Esophagus muscularis mucosa (tissue), 4 donors: ENCODE measurements at regions not wholly inside any gene's neighbourhood (a gene's known extent, or its start where the extent isn't known, plus 50 kb on each side); places are given as distances from the start of the nearest gene placed in this dataset.
"Not testable (repeated sequence)": the region's sequence is repeated elsewhere in the genome, so short reads cannot be mapped to it uniquely, and the experiment has no call there.

ENCODE experiments used
- DNase-seq: peaks from one replicate; pipeline ENCODE4 v3.0.0-alpha.2; 2017; ENCODE audit errors: extremely low spot score
- H3K27ac ChIP-seq, 4 donors: fragments of 200-600 bp; sonication (generic); replicated peaks in 1 of 4; 1 replicate in 3 of 4; 2 replicates in 1 of 4; pipeline ENCODE4 v1.5.1; 2016 to 2019; ENCODE audit warnings: mild to moderate bottlenecking in 1 of 4
- H3K27me3 ChIP-seq, 4 donors: fragments of 200-600 bp; sonication (generic); one replicate each; pipeline versions ENCODE4 v1.5.1 to v1.6.0; 2016 to 2019
- H3K36me3 ChIP-seq, 4 donors: fragments of 200-600 bp; sonication (generic); one replicate each; pipeline ENCODE4 v1.5.1; 2016 to 2019
- H3K4me1 ChIP-seq, 4 donors: fragments of 200-600 bp; sonication (generic); one replicate each; pipeline ENCODE4 v1.5.1; 2016 to 2019
- H3K4me3 ChIP-seq, 4 donors: fragments of 200-600 bp; sonication (generic); 1 replicate in 2 of 4; 2 replicates in 2 of 4; pipeline ENCODE4 v1.5.1; 2016 to 2019; ENCODE audit warnings: mild to moderate bottlenecking in 4 of 4, moderate library complexity in 1 of 4
- H3K9me3 ChIP-seq, 4 donors: fragments of 200-600 bp; sonication (generic); 1 replicate in 3 of 4; 2 replicates in 1 of 4; pipeline ENCODE4 v1.5.1; 2016 to 2019
- CTCF ChIP-seq, 3 experiments: fragments of 200-600 bp in 2 of 3; fragments of 450-650 bp in 1 of 3; sonication (generic) in 2 of 3; IDR thresholded peaks; one replicate each; pipeline ENCODE4 v1.5.1; 2017 to 2019; ENCODE audit warnings: antibody characterized with exemption in 3 of 3, mild to moderate bottlenecking in 2 of 3, moderate library complexity in 1 of 3
- EP300 ChIP-seq: sonication (generic); formaldehyde crosslinking; IDR thresholded peaks from one replicate; pipeline ENCODE4 v1.6.1; 2017; ENCODE audit warnings: antibody characterized with exemption
- POLR2A ChIP-seq: fragments of 450-650 bp; IDR thresholded peaks from one replicate; pipeline ENCODE4 v1.6.1; 2017; ENCODE audit warnings: antibody characterized with exemption, moderate library complexity, mild to moderate bottlenecking, low read depth
- POLR2AphosphoS5 ChIP-seq, 2 donors: sonication (generic); formaldehyde crosslinking; IDR thresholded peaks; one replicate each; pipeline ENCODE4 v1.6.1; 2017; ENCODE audit warnings: antibody characterized with exemption in 2 of 2
- WGBS: methylation state at CpG from one replicate; pipeline ENCODE4 v1.1.5; 2018; 5-methylcytosine and 5-hydroxymethylcytosine counted together
- intact Hi-C: fragments of 100-400 bp; cut with DNase I; formaldehyde crosslinking; loops from one replicate; pipeline ENCODE4 v1.15.1; 2023

GRCh38 chr11:87536016-87536415, 498.3 kb downstream of the TMEM135 start:
- 95% methylated on average over 2 of the region's 2 CpGs for WGBS
- DNase-seq: no peak
- intact Hi-C loops: no loop called here
- H3K9me3 ChIP-seq: no peaks in the 10 kb centered on the region
- H3K4me1 ChIP-seq: no peaks in the 10 kb centered on the region
- TF ChIP-seq EP300 (no peak), CTCF (IDR thresholded peaks at IDR 0.05) (no peak), POLR2A (no peak), POLR2AphosphoS5 (IDR thresholded peaks at IDR 0.05) (no peak)
- no peaks in the 10 kb centered on the region for H3K27me3 ChIP-seq
- no peak overlapping the region for H3K4me3 ChIP-seq
- no peak overlapping the region for H3K27ac ChIP-seq
- H3K36me3 ChIP-seq: no peaks in the 10 kb centered on the region

- Histone ChIP-seq H3K36me3 (no peaks in the 10 kb centered on the region), H3K9me3 (no peaks in the 10 kb centered on the region), H3K4me3 (no peak overlapping the region), H3K4me1 (no peaks in the 10 kb centered on the region), H3K27ac (no peak overlapping the region), H3K27me3 (no peaks in the 10 kb centered on the region)
- intact Hi-C loops: no loop called here
- DNase-seq: no peak
- no peak for TF ChIP-seq POLR2A
- TF ChIP-seq EP300: no peak
- no peak for TF ChIP-seq CTCF (IDR thresholded peaks at IDR 0.05)
- no peak for TF ChIP-seq POLR2AphosphoS5 (IDR thresholded peaks at IDR 0.05)
- 80% methylated on average over 4 of the region's 4 CpGs for WGBS
Measured at GRCh38 chr11:87535513-87535912, 497.8 kb downstream of the TMEM135 start.

- H3K4me1 ChIP-seq, H3K36me3 ChIP-seq, H3K27me3 ChIP-seq, H3K4me3 ChIP-seq, H3K27ac ChIP-seq, H3K9me3 ChIP-seq, DNase-seq, intact Hi-C loops: not testable (repeated sequence)
Measured at GRCh38 chr11:87531835-87532234, 494.1 kb downstream of the TMEM135 start.

GRCh38 chr11:87529486-87529885, 491.8 kb downstream of the TMEM135 start:
- no peaks in the 10 kb centered on the region for H3K27me3 ChIP-seq
- intact Hi-C loops: no loop called here
- H3K4me3 ChIP-seq: no peak overlapping the region
- no peak for DNase-seq
- peaks cover 0 to 7% (median 0%) of the 10 kb centered on the region in 4 donors for H3K9me3 ChIP-seq
- no peak for TF ChIP-seq CTCF (IDR thresholded peaks at IDR 0.05)
- TF ChIP-seq POLR2A: no peak
- TF ChIP-seq EP300: no peak
- WGBS: 92% methylated on average over 1 of the region's 1 CpG
- no peak overlapping the region for H3K27ac ChIP-seq
- no peaks in the 10 kb centered on the region for H3K4me1 ChIP-seq
- no peaks in the 10 kb centered on the region for H3K36me3 ChIP-seq

- no peaks in the 10 kb centered on the region for H3K27me3 ChIP-seq
- intact Hi-C loops: no loop called here
- no peaks in the 10 kb centered on the region for H3K36me3 ChIP-seq
- no peaks in the 10 kb centered on the region for H3K4me1 ChIP-seq
- 86% methylated on average over 3 of the region's 3 CpGs for WGBS
- H3K4me3 ChIP-seq: no peak overlapping the region
- H3K27ac ChIP-seq: no peak overlapping the region
- no peak for DNase-seq
- TF ChIP-seq EP300 (no peak), CTCF (IDR thresholded peaks at IDR 0.05) (no peak), POLR2A (no peak), POLR2AphosphoS5 (IDR thresholded peaks at IDR 0.05) (no peak)
- peaks cover 0 to 10% (median 0%) of the 10 kb centered on the region in 4 donors for H3K9me3 ChIP-seq
Measured at GRCh38 chr11:87528752-87529151, 491.0 kb downstream of the TMEM135 start.
